Thyroid gland (tissue), 4 donors: ENCODE measurements at regions not wholly inside any gene's neighbourhood (a gene's known extent, or its start where the extent isn't known, plus 50 kb on each side); places are given as distances from the start of the nearest gene placed in this dataset.
"Not testable (repeated sequence)": the region's sequence is repeated elsewhere in the genome, so short reads cannot be mapped to it uniquely, and the experiment has no call there.

ENCODE experiments used
- DNase-seq, 2 donors: peaks; one replicate each; pipeline ENCODE4 v3.0.0-alpha.2; 2019
- H3K27ac ChIP-seq, 3 donors: fragments of 200-600 bp; sonication (generic); 1 replicate in 2 of 3; 2 replicates in 1 of 3; pipeline ENCODE4 v1.5.1; 2016 to 2019; ENCODE audit warnings: mild to moderate bottlenecking in 1 of 3, moderate library complexity in 1 of 3
- H3K27me3 ChIP-seq: fragments of 200-600 bp; sonication (generic); one replicate; pipeline ENCODE4 v1.5.1; 2019
- H3K36me3 ChIP-seq, 2 donors: fragments of 200-600 bp; sonication (generic); one replicate each; pipeline ENCODE4 v1.5.1; 2016 to 2019
- H3K4me1 ChIP-seq, 2 donors: fragments of 200-600 bp; sonication (generic); one replicate each; pipeline ENCODE4 v1.5.1; 2017 to 2019
- H3K4me3 ChIP-seq, 3 donors: fragments of 200-600 bp; sonication (generic); replicated peaks in 1 of 3; 1 replicate in 2 of 3; 2 replicates in 1 of 3; pipeline ENCODE4 v1.5.1; 2016; ENCODE audit warnings: mild to moderate bottlenecking in 1 of 3
- H3K9me3 ChIP-seq: fragments of 200-600 bp; sonication (generic); one replicate; pipeline ENCODE4 v1.5.1; 2017
- POLR2A ChIP-seq, 2 donors: fragments of 450-650 bp; IDR thresholded peaks; one replicate each; pipeline ENCODE4 v1.6.1; 2017; ENCODE audit warnings: antibody characterized with exemption in 2 of 2, mild to moderate bottlenecking in 2 of 2, moderate library complexity in 1 of 2
- WGBS, 2 donors: methylation state at CpG; one replicate each; pipeline ENCODE4 v1.1.5; 2017; 5-methylcytosine and 5-hydroxymethylcytosine counted together
- intact Hi-C: fragments of 100-400 bp; cut with DNase I; formaldehyde crosslinking; loops from one replicate; pipeline ENCODE4 v1.15.1; 2023
- TF ChIP-seq, protein P1 (sequence below), 6 experiments: fragments of 200-600 bp in 3 of 6; fragments of 450-650 bp in 3 of 6; sonication (generic) in 3 of 6; IDR thresholded peaks; one replicate each; pipeline ENCODE4 v1.5.1; 2016 to 2019; ENCODE audit warnings: antibody characterized with exemption in 6 of 6, mild to moderate bottlenecking in 2 of 6, inconsistent platforms in 1 of 6, moderate library complexity in 1 of 6

DNA sequence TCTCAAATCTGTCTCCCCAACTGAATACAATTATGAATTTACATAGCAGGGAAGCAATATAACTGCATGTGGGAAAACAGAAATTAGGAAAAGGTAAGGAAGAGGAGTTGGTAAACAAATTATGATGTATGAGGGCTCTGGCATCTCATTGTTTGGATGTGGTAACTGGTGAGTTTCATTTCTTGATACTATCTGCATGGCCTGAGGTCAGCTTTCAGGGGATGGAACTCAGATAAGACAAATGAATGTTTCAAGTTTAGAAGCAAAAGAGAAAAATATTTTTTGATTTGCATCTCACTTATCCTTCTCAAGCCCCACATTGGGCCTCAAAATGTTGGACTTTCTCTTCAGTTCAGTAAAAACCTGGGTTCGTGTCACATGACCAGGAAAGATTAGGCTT, 302.2 kb upstream of the GJE1 start:
- Histone ChIP-seq H3K9me3 (no peaks in the 10 kb centered on the region), H3K36me3 (no peaks in the 10 kb centered on the region), H3K4me1 (no peaks in the 10 kb centered on the region), H3K27ac (no peak overlapping the region), H3K4me3 (no peak overlapping the region), H3K27me3 (no peaks in the 10 kb centered on the region)
- 73 to 86% methylated on average over 1 of the region's 1 CpG for WGBS, 2 donors
- intact Hi-C loops = no loop called here
- no peak for TF ChIP-seq POLR2A (IDR thresholded peaks at IDR 0.05)
- TF ChIP-seq, protein P1, sequence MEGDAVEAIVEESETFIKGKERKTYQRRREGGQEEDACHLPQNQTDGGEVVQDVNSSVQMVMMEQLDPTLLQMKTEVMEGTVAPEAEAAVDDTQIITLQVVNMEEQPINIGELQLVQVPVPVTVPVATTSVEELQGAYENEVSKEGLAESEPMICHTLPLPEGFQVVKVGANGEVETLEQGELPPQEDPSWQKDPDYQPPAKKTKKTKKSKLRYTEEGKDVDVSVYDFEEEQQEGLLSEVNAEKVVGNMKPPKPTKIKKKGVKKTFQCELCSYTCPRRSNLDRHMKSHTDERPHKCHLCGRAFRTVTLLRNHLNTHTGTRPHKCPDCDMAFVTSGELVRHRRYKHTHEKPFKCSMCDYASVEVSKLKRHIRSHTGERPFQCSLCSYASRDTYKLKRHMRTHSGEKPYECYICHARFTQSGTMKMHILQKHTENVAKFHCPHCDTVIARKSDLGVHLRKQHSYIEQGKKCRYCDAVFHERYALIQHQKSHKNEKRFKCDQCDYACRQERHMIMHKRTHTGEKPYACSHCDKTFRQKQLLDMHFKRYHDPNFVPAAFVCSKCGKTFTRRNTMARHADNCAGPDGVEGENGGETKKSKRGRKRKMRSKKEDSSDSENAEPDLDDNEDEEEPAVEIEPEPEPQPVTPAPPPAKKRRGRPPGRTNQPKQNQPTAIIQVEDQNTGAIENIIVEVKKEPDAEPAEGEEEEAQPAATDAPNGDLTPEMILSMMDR (IDR thresholded peaks at IDR 0.05) = no peak
- no peak for DNase-seq

DNA sequence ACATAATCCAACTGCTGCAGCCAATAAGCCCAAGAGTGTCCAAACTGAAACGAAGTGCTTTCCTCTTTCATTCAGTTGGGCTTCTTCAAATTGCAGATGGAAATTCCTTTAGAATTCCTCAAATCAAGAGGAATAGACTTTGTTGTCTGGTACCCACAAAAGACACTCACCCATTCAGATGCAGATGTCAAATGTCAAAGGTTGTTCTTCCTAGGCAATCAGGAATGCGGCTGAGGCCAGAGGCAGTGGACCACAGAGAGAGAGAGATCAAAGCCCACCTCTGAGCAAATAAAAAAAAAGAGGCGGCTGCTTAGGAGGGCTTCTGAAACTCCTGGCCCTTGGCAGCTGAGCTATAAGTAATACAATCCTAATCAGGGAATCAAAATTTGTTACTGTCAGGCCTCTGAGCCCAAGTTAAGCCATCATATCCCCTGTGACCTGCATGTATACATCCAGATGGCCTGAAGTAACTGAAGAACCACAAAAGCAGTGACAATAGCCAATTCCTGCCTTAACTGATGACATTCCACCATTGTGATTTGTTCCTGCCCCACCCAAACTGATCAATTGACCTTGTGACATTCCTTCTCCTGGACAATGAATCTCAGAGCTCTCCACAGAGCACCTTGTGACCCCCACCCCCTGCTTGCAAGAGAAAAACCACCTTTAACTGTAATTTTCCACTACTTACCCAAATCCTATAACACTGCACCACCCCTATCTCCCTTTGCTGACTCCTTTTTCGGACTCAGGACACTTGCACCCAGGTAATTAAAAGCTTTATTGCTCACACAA, 303.0 kb upstream of the GJE1 start:
- WGBS, 2 donors = 59 to 61% methylated on average over 4 of the region's 4 CpGs
- TF ChIP-seq, protein P1 (IDR thresholded peaks at IDR 0.05) = no peak
- TF ChIP-seq POLR2A (IDR thresholded peaks at IDR 0.05) = no peak
- intact Hi-C loops = no loop called here

DNA sequence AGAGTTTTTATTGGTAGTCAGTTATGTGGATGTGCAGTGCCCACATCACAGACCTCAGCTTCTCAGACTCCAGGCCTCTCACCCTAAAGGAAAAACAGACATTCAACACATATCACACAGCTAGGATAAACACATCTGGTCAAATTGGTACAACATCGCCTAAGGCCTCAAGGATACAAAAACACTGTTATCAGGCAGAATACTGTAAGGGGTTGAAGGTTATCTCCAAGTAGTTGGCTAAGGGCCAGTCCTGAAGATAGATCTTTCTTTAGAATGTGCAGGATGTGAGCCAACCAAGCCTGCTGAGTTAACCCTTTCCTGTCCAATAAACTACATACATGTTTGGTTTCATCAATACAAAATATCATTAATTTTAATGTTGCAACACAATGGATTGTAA, 308.4 kb upstream of the GJE1 start:
- Histone ChIP-seq H3K27ac (no peak overlapping the region), H3K36me3 (no peaks in the 10 kb centered on the region), H3K4me3 (no peak overlapping the region), H3K9me3 (no peaks in the 10 kb centered on the region), H3K27me3 (no peaks in the 10 kb centered on the region), H3K4me1 (no peaks in the 10 kb centered on the region)
- no peak for DNase-seq
- TF ChIP-seq, protein P1 (IDR thresholded peaks at IDR 0.05) = no peak
- no peak for TF ChIP-seq POLR2A (IDR thresholded peaks at IDR 0.05)
- intact Hi-C loops = no loop called here
- WGBS, 2 donors = 63 to 69% methylated on average over 1 of the region's 1 CpG

More for the DNA sequence above, 303.0 kb upstream of the GJE1 start:
- no peaks in the 10 kb centered on the region for H3K36me3 ChIP-seq
- no peak overlapping the region for H3K27ac ChIP-seq
- no peak overlapping the region for H3K4me3 ChIP-seq
- no peak for DNase-seq
- H3K9me3 ChIP-seq = no peaks in the 10 kb centered on the region
- H3K4me1 ChIP-seq = no peaks in the 10 kb centered on the region
- H3K27me3 ChIP-seq = no peaks in the 10 kb centered on the region

DNA sequence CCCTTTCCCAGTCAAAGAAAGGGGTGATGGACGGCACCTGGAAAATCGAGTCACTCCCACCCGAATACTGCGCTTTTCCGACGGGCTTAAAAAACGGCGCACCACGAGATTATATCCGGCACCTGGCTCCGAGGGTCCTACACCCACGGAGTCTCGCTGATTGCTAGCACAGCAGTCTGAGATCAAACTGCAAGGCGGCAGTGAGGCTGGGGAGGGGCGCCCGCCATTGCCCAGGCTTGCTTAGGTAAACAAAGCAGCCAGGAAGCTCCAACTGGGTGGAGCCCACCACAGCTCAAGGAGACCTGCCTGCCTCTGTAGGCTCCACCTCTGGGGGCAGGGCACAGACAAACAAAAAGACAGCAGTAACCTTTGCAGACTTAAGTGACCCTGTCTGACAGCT, 317.7 kb upstream of the GJE1 start:
- H3K36me3 ChIP-seq, H3K27me3 ChIP-seq, intact Hi-C loops, H3K4me3 ChIP-seq, H3K4me1 ChIP-seq, H3K9me3 ChIP-seq, DNase-seq, H3K27ac ChIP-seq: not testable (repeated sequence)
- 91 to 95% methylated on average over 14 to 16 of the region's 16 CpGs for WGBS, 2 donors

- H3K27me3 ChIP-seq = no peaks in the 10 kb centered on the region
- no peaks in the 10 kb centered on the region for H3K4me1 ChIP-seq
- H3K36me3 ChIP-seq = no peaks in the 10 kb centered on the region
- H3K4me3 ChIP-seq = no peak overlapping the region
- no peak for DNase-seq
- intact Hi-C loops = no loop called here
- H3K27ac ChIP-seq = no peak overlapping the region
- no peaks in the 10 kb centered on the region for H3K9me3 ChIP-seq
- WGBS, 2 donors = 72 to 77% methylated on average over 2 of the region's 2 CpGs
- TF ChIP-seq, protein P1 (IDR thresholded peaks at IDR 0.05) = no peak
- TF ChIP-seq POLR2A (IDR thresholded peaks at IDR 0.05) = no peak
Observed at GRCh38 chr6:141809901-141810300, 322.8 kb upstream of the GJE1 start.
